OCI-LY1 (cell line): ENCODE measurements at regions not wholly inside any gene's neighbourhood (a gene's known extent, or its start where the extent isn't known, plus 50 kb on each side); places are given as distances from the start of the nearest gene placed in this dataset.

Source experiments
- H2AFZ ChIP-seq: fragments of 200-600 bp; sonication (generic), shearing (Covaris generic); 2 replicates; pipeline ENCODE4 v1.6.0; 2014; ENCODE audit warnings: antibody characterized with exemption, mild to moderate bottlenecking, low read length
- H3F3A ChIP-seq: fragments of 200-600 bp; sonication (generic), shearing (Covaris generic); 2 replicates; pipeline ENCODE4 v1.6.0; 2014; ENCODE audit warnings: mild to moderate bottlenecking, antibody characterized with exemption, low read length, moderate library complexity; ENCODE audit not compliant: insufficient read depth
- H3K27ac ChIP-seq: fragments of 200-600 bp; sonication (generic); 2 replicates; pipeline ENCODE4 v1.5.1; 2014; ENCODE audit warnings: low read length, mixed run types, mild to moderate bottlenecking, low read depth; ENCODE audit not compliant: poor library complexity, severe bottlenecking
- H3K27me3 ChIP-seq: fragments of 200-600 bp; sonication (generic); 2 replicates; pipeline ENCODE4 v1.6.0; 2014; ENCODE audit warnings: antibody characterized with exemption, mild to moderate bottlenecking, low read length, moderate library complexity; ENCODE audit not compliant: insufficient read depth
- H3K36me3 ChIP-seq: fragments of 200-600 bp; sonication (generic); 2 replicates; pipeline ENCODE4 v1.6.1; 2014; ENCODE audit warnings: mild to moderate bottlenecking, antibody characterized with exemption, low read length, moderate library complexity, mixed read lengths; ENCODE audit not compliant: insufficient read depth
- H3K4me1 ChIP-seq: fragments of 200-600 bp; sonication (generic); 2 replicates; pipeline ENCODE4 v1.5.1; 2014; ENCODE audit warnings: mild to moderate bottlenecking, low read length, moderate library complexity; ENCODE audit not compliant: insufficient read depth, severe bottlenecking
- H3K4me2 ChIP-seq: fragments of 200-600 bp; sonication (generic), shearing (Covaris generic); 2 replicates; pipeline ENCODE4 v1.6.1; 2014; ENCODE audit warnings: low read length
- H3K4me3 ChIP-seq: fragments of 200-600 bp; sonication (generic); 2 replicates; pipeline ENCODE4 v1.5.1; 2014; ENCODE audit warnings: low read length, low read depth, mild to moderate bottlenecking, mixed read lengths; ENCODE audit not compliant: poor library complexity, severe bottlenecking
- H3K79me2 ChIP-seq: fragments of 200-600 bp; shearing (Covaris generic); 2 replicates; pipeline ENCODE4 v1.6.1; 2016; ENCODE audit warnings: mixed run types, low read length, mixed read lengths; ENCODE audit not compliant: insufficient read depth
- H3K9ac ChIP-seq: fragments of 200-600 bp; sonication (generic), shearing (Covaris generic); 2 replicates; pipeline ENCODE4 v1.6.1; 2014; ENCODE audit warnings: mild to moderate bottlenecking, low read length, mixed read lengths
- H3K9me2 ChIP-seq: fragments of 200-600 bp; sonication (generic), shearing (Covaris generic); 2 replicates; pipeline ENCODE4 v1.6.1; 2014; ENCODE audit warnings: low read depth, mild to moderate bottlenecking, low read length, mixed read lengths
- H3K9me3 ChIP-seq: fragments of 200-600 bp; shearing (Covaris generic); 2 replicates; pipeline ENCODE4 v1.6.1; 2014; ENCODE audit warnings: low read length, mixed read lengths
- H4K20me1 ChIP-seq: fragments of 200-600 bp; sonication (generic), shearing (Covaris generic); 2 replicates; pipeline ENCODE4 v1.6.0; 2016; ENCODE audit warnings: mild to moderate bottlenecking, low read length; ENCODE audit not compliant: insufficient read depth
- CTCF ChIP-seq: fragments of 200-600 bp; sonication (generic), shearing (Covaris generic); IDR thresholded peaks from 2 replicates; pipeline ENCODE4 v1.5.1; 2017; ENCODE audit warnings: mild to moderate bottlenecking, antibody characterized with exemption, low read length, moderate library complexity, mixed read lengths
- EZH2 ChIP-seq: fragments of 200-600 bp; sonication (generic), shearing (Covaris generic); IDR thresholded peaks from 2 replicates; pipeline ENCODE4 v1.8.0; 2017; ENCODE audit warnings: borderline replicate concordance, mixed run types, mild to moderate bottlenecking, antibody characterized with exemption, low read length, moderate library complexity, mixed read lengths

GRCh38 chr13:99620806-99621205 is 119.5 kb downstream of the TM9SF2 start:
- no peaks in the 10 kb centered on the region for H3K9me3 ChIP-seq
- H3K79me2 ChIP-seq: no peaks in the 10 kb centered on the region
- no peaks in the 10 kb centered on the region for H3K9me2 ChIP-seq
- H3K36me3 ChIP-seq: no peaks in the 10 kb centered on the region
- no peak overlapping the region for H3K4me2 ChIP-seq
- H2AFZ ChIP-seq: no peak overlapping the region
- no peaks in the 10 kb centered on the region for H4K20me1 ChIP-seq
- TF ChIP-seq EZH2 (no peak), CTCF (no peak)
- peaks cover 2% of the 10 kb centered on the region; the same call in 1 of the 2 replicates for H3K27me3 ChIP-seq
- no peak overlapping the region for H3K27ac ChIP-seq
- H3K9ac ChIP-seq: no peak overlapping the region
- no peaks in the 10 kb centered on the region for H3F3A ChIP-seq
- H3K4me3 ChIP-seq: no peak overlapping the region
- no peaks in the 10 kb centered on the region for H3K4me1 ChIP-seq

GRCh38 chr13:99619207-99619606 is 117.9 kb downstream of the TM9SF2 start:
- Histone ChIP-seq H3K27me3 (no peaks in the 10 kb centered on the region), H3K36me3 (no peaks in the 10 kb centered on the region), H3K9ac (no peak overlapping the region), H3K27ac (no peak overlapping the region), H3K9me2 (no peaks in the 10 kb centered on the region), H3K79me2 (no peaks in the 10 kb centered on the region), H3K4me2 (no peak overlapping the region), H3K4me3 (no peak overlapping the region), H3K4me1 (no peaks in the 10 kb centered on the region), H3F3A (no peaks in the 10 kb centered on the region), H4K20me1 (no peaks in the 10 kb centered on the region), H2AFZ (no peak overlapping the region), H3K9me3 (no peaks in the 10 kb centered on the region)
- no peak for TF ChIP-seq EZH2
- TF ChIP-seq CTCF: no peak

- no peaks in the 10 kb centered on the region for H3K4me1 ChIP-seq
- no peaks in the 10 kb centered on the region for H3K79me2 ChIP-seq
- no peak overlapping the region for H3K27ac ChIP-seq
- no peaks in the 10 kb centered on the region for H4K20me1 ChIP-seq
- H2AFZ ChIP-seq: no peak overlapping the region
- H3K27me3 ChIP-seq: no peaks in the 10 kb centered on the region
- no peaks in the 10 kb centered on the region for H3K9me2 ChIP-seq
- no peaks in the 10 kb centered on the region for H3F3A ChIP-seq
- H3K4me2 ChIP-seq: no peak overlapping the region
- no peak overlapping the region for H3K9ac ChIP-seq
- no peaks in the 10 kb centered on the region for H3K36me3 ChIP-seq
- no peak for TF ChIP-seq EZH2
- peak; percentile 96 for TF ChIP-seq CTCF
- no peak overlapping the region for H3K4me3 ChIP-seq
- H3K9me3 ChIP-seq: no peaks in the 10 kb centered on the region
Observed at GRCh38 chr13:99617474-99618255, 116.4 kb downstream of the TM9SF2 start.
